ENCODE measurements at regions not wholly inside any gene's neighbourhood (a gene's known extent, or its start where the extent isn't known, plus 50 kb on each side); places are given as distances from the start of the nearest gene placed in this dataset.

- Mint-ChIP-seq H3K27ac (no peak overlapping the region), H3K4me3 (no peak overlapping the region), H3K27me3 (ENCODE audit: low read depth) (peaks cover 29% of the 10 kb centered on the region), H3K9me3 (peaks cover 5% of the 10 kb centered on the region), H3K36me3 (no peaks in the 10 kb centered on the region), H3K4me1 (peaks cover 5% of the 10 kb centered on the region)
- DNase-seq (ENCODE audit: low spot score in 2 of 2, unreplicated experiment in 2 of 2): no peak
- TF ChIP-seq, protein P1, sequence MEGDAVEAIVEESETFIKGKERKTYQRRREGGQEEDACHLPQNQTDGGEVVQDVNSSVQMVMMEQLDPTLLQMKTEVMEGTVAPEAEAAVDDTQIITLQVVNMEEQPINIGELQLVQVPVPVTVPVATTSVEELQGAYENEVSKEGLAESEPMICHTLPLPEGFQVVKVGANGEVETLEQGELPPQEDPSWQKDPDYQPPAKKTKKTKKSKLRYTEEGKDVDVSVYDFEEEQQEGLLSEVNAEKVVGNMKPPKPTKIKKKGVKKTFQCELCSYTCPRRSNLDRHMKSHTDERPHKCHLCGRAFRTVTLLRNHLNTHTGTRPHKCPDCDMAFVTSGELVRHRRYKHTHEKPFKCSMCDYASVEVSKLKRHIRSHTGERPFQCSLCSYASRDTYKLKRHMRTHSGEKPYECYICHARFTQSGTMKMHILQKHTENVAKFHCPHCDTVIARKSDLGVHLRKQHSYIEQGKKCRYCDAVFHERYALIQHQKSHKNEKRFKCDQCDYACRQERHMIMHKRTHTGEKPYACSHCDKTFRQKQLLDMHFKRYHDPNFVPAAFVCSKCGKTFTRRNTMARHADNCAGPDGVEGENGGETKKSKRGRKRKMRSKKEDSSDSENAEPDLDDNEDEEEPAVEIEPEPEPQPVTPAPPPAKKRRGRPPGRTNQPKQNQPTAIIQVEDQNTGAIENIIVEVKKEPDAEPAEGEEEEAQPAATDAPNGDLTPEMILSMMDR (IDR thresholded peaks at IDR 0.05; ENCODE audit: unreplicated experiment): no peak
Observed at GRCh38 chr1:14539953-14540563, 58.4 kb upstream of the KAZN start.

GRCh38 chr1:14541348-14541747, 57.1 kb upstream of the KAZN start:
- Mint-ChIP-seq H3K27me3 (ENCODE audit: low read depth) (peaks cover 34% of the 10 kb centered on the region), H3K27ac (no peak overlapping the region), H3K36me3 (no peaks in the 10 kb centered on the region), H3K4me3 (no peak overlapping the region), H3K9me3 (peaks cover 11% of the 10 kb centered on the region), H3K4me1 (peaks cover 5% of the 10 kb centered on the region)
- TF ChIP-seq, protein P1 (IDR thresholded peaks at IDR 0.05; ENCODE audit: unreplicated experiment): no peak
- DNase-seq (ENCODE audit: low spot score in 2 of 2, unreplicated experiment in 2 of 2): no peak

- Mint-ChIP-seq H3K27ac (no peak overlapping the region), H3K4me3 (no peak overlapping the region), H3K27me3 (ENCODE audit: low read depth) (peaks cover 28% of the 10 kb centered on the region), H3K36me3 (no peaks in the 10 kb centered on the region), H3K9me3 (peaks cover 11% of the 10 kb centered on the region), H3K4me1 (peaks cover 5% of the 10 kb centered on the region)
- TF ChIP-seq, protein P1 (IDR thresholded peaks at IDR 0.05; ENCODE audit: unreplicated experiment): no peak
- DNase-seq (ENCODE audit: low spot score in 2 of 2, unreplicated experiment in 2 of 2): no peak
Observed at GRCh38 chr1:14543191-14543840, 55.2 kb upstream of the KAZN start.

- Mint-ChIP-seq H3K36me3 (no peaks in the 10 kb centered on the region), H3K4me3 (no peak overlapping the region), H3K27ac (no peak overlapping the region), H3K27me3 (ENCODE audit: low read depth) (peaks cover 27% of the 10 kb centered on the region), H3K9me3 (peaks cover 6% of the 10 kb centered on the region), H3K4me1 (peaks cover 5% of the 10 kb centered on the region)
- no peak for DNase-seq (ENCODE audit: low spot score in 2 of 2, unreplicated experiment in 2 of 2)
- TF ChIP-seq, protein P1 (IDR thresholded peaks at IDR 0.05; ENCODE audit: unreplicated experiment): no peak
Observed at GRCh38 chr1:14544319-14544718, 54.2 kb upstream of the KAZN start.

DNA sequence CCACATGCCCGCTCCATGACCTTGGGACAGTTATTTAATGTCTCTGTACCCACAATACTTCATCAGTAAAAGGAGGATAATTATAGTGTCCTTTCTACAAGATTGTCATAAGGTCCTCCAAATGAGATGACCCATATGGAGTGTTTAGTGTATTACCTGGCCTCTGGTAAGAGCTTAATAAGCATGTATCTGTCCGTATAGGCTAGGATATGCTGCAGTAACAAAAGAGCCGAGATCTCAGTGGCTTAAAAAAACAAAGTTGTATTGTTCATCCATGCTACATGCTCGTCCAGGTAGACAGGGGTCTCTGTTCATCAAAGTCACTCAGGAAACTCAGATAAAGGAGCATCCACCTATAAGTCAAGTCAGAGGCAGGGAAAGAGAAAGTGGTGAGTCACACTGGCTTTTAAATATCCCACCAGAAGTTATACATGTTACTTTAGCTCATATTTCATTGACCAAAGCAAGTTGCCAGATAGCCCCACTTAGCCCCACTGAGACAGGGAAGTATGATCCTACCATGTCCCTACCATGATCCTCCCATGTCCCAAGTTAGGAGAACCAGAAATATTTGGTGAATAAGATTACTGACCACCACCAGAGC, 53.0 kb upstream of the KAZN start:
- Mint-ChIP-seq H3K27me3 (ENCODE audit: low read depth) (peaks cover 31% of the 10 kb centered on the region), H3K27ac (no peak overlapping the region), H3K9me3 (peaks cover 6% of the 10 kb centered on the region), H3K36me3 (no peaks in the 10 kb centered on the region), H3K4me1 (peaks cover 5% of the 10 kb centered on the region), H3K4me3 (no peak overlapping the region)
- TF ChIP-seq, protein P1 (IDR thresholded peaks at IDR 0.05; ENCODE audit: unreplicated experiment): no peak
- no peak for DNase-seq (ENCODE audit: low spot score in 2 of 2, unreplicated experiment in 2 of 2)

Measured in mesothelial cell of epicardium (in vitro differentiated cells).